H9 (cell line): ENCODE measurements at regions not wholly inside any gene's neighbourhood (a gene's known extent, or its start where the extent isn't known, plus 50 kb on each side); places are given as distances from the start of the nearest gene placed in this dataset.

Experiments used
- DNase-seq: peaks from one replicate; pipeline ENCODE4 v3.0.0-alpha.2; 2017
- H2AFZ ChIP-seq: one replicate; pipeline ENCODE4 v1.6.1; 2013; ENCODE audit warnings: mild to moderate bottlenecking, low read length, control low read depth, moderate library complexity
- H2AK5ac ChIP-seq: 2 replicates; pipeline ENCODE4 v1.6.1; 2013; ENCODE audit warnings: low read length, control low read depth, mixed read lengths; ENCODE audit not compliant: insufficient read length
- H2BK120ac ChIP-seq: one replicate; pipeline ENCODE4 v1.6.1; 2013; ENCODE audit warnings: low read depth, mild to moderate bottlenecking, low read length, control low read depth, inconsistent platforms; ENCODE audit not compliant: poor library complexity, severe bottlenecking
- H2BK12ac ChIP-seq: 2 replicates; pipeline ENCODE4 v1.6.1; 2013; ENCODE audit warnings: low read length, control low read depth, mixed read lengths, low read depth; ENCODE audit not compliant: insufficient read length
- H2BK15ac ChIP-seq: 2 replicates; pipeline ENCODE4 v1.6.1; 2013; ENCODE audit warnings: low read depth, low read length, control low read depth
- H2BK20ac ChIP-seq: one replicate; pipeline ENCODE4 v1.6.1; 2013; ENCODE audit warnings: low read depth, mild to moderate bottlenecking, low read length, control low read depth, inconsistent platforms; ENCODE audit not compliant: poor library complexity, severe bottlenecking
- H2BK5ac ChIP-seq: 2 replicates; pipeline ENCODE4 v1.6.1; 2013; ENCODE audit warnings: low read length, control low read depth, mixed read lengths; ENCODE audit not compliant: insufficient read length
- H3K14ac ChIP-seq: 2 replicates; pipeline ENCODE4 v1.6.1; 2013; ENCODE audit warnings: low read length, control low read depth; ENCODE audit not compliant: insufficient read depth
- H3K18ac ChIP-seq: 2 replicates; pipeline ENCODE4 v1.6.1; 2013; ENCODE audit warnings: low read depth, mild to moderate bottlenecking, mixed read lengths, low read length, control low read depth; ENCODE audit not compliant: insufficient read length
- H3K23ac ChIP-seq: 2 replicates; pipeline ENCODE4 v1.6.1; 2013; ENCODE audit warnings: low read length, control low read depth, mixed read lengths, low read depth; ENCODE audit not compliant: insufficient read length
- H3K23me2 ChIP-seq: 2 replicates; pipeline ENCODE4 v1.6.1; 2013; ENCODE audit warnings: low read depth, mild to moderate bottlenecking, mixed read lengths, low read length, control low read depth; ENCODE audit not compliant: insufficient read length, poor library complexity, severe bottlenecking
- H3K27ac ChIP-seq: 2 replicates; pipeline ENCODE4 v1.5.1; 2013; ENCODE audit warnings: low read length, control low read depth, mixed read lengths, low read depth; ENCODE audit not compliant: insufficient read length
- H3K27me3 ChIP-seq: 2 replicates; pipeline ENCODE4 v1.6.1; 2013; ENCODE audit warnings: low read length, control low read depth, inconsistent platforms; ENCODE audit not compliant: insufficient read depth
- H3K4ac ChIP-seq: 2 replicates; pipeline ENCODE4 v1.6.1; 2013; ENCODE audit warnings: low read depth, mild to moderate bottlenecking, control low read depth, inconsistent platforms, low read length, moderate library complexity
- H3K4me1 ChIP-seq: 2 replicates; pipeline ENCODE4 v1.6.1; 2013; ENCODE audit warnings: low read length, control low read depth, inconsistent platforms; ENCODE audit not compliant: insufficient read depth
- H3K4me2 ChIP-seq: 2 replicates; pipeline ENCODE4 v1.6.1; 2013; ENCODE audit warnings: low read length, control low read depth, mixed read lengths; ENCODE audit not compliant: insufficient read length, insufficient read depth
- H3K56ac ChIP-seq: 2 replicates; pipeline ENCODE4 v1.6.1; 2013; ENCODE audit warnings: low read depth, mild to moderate bottlenecking, mixed read lengths, low read length, control low read depth; ENCODE audit not compliant: insufficient read length
- H3K79me1 ChIP-seq: 2 replicates; pipeline ENCODE4 v1.6.1; 2013; ENCODE audit warnings: low read depth, mild to moderate bottlenecking, moderate library complexity, low read length, control low read depth, inconsistent platforms; ENCODE audit not compliant: insufficient read depth, poor library complexity, severe bottlenecking
- H3K79me2 ChIP-seq: 2 replicates; pipeline ENCODE4 v1.6.1; 2013; ENCODE audit warnings: low read length, control low read depth, inconsistent platforms; ENCODE audit not compliant: insufficient read depth
- H3K9ac ChIP-seq: 2 replicates; pipeline ENCODE4 v1.6.1; 2013; ENCODE audit warnings: low read length, control low read depth, mixed read lengths; ENCODE audit not compliant: insufficient read length; ENCODE audit errors: extremely low read depth
- H3K9me3 ChIP-seq: one replicate; pipeline ENCODE4 v1.6.1; 2013; ENCODE audit warnings: low read depth, low read length, inconsistent platforms; ENCODE audit not compliant: control insufficient read depth
- H3T11ph ChIP-seq: one replicate; pipeline ENCODE4 v1.6.1; 2013; ENCODE audit warnings: mild to moderate bottlenecking, low read length, control low read depth, inconsistent platforms
- H4K20me1 ChIP-seq: one replicate; pipeline ENCODE4 v1.6.1; 2013; ENCODE audit not compliant: control insufficient read depth, insufficient read length, insufficient read depth
- H4K5ac ChIP-seq: 2 replicates; pipeline ENCODE4 v1.6.1; 2013; ENCODE audit warnings: low read depth, mild to moderate bottlenecking, mixed read lengths, low read length, control low read depth; ENCODE audit not compliant: insufficient read length
- H4K8ac ChIP-seq: replicated peaks from 2 replicates; pipeline ENCODE4 v1.6.1; 2013; ENCODE audit warnings: low read length, control low read depth, mixed read lengths, low read depth; ENCODE audit not compliant: insufficient read length
- H4K91ac ChIP-seq: 2 replicates; pipeline ENCODE4 v1.6.1; 2013; ENCODE audit warnings: low read depth, mild to moderate bottlenecking, moderate library complexity, mixed read lengths, low read length, control low read depth; ENCODE audit not compliant: insufficient read length
- H3K27ac Mint-ChIP-seq, 3 experiments: 2 replicates in 2 of 3; 3 replicates in 1 of 3; pipeline ENCODE4 v1.8.0; 2020 to 2021; ENCODE audit warnings: mixed read lengths in 3 of 3, mild to moderate bottlenecking in 1 of 3, moderate library complexity in 1 of 3
- H3K27me3 Mint-ChIP-seq: 2 replicates; pipeline ENCODE4 v1.8.0; 2021; ENCODE audit warnings: low read depth, mild to moderate bottlenecking, moderate library complexity, mixed read lengths
- H3K36me3 Mint-ChIP-seq, 3 experiments: 2 replicates in 2 of 3; 3 replicates in 1 of 3; pipeline ENCODE4 v1.8.0; 2020 to 2021; ENCODE audit warnings: low read depth in 3 of 3, mixed read lengths in 3 of 3; ENCODE audit not compliant: insufficient read depth in 1 of 3
- H3K4me1 Mint-ChIP-seq, 2 experiments: 2 replicates each; pipeline ENCODE4 v1.8.0; 2020; ENCODE audit warnings: mixed read lengths in 2 of 2
- H3K4me3 Mint-ChIP-seq, 2 experiments: 2 replicates in 1 of 2; 3 replicates in 1 of 2; pipeline ENCODE4 v1.8.0; 2020 to 2021; ENCODE audit warnings: mild to moderate bottlenecking in 2 of 2, mixed read lengths in 2 of 2, moderate library complexity in 1 of 2
- H3K9me3 Mint-ChIP-seq, 2 experiments: 2 replicates in 1 of 2; 3 replicates in 1 of 2; pipeline ENCODE4 v1.8.0; 2020; ENCODE audit warnings: mild to moderate bottlenecking in 2 of 2, mixed read lengths in 2 of 2, moderate library complexity in 1 of 2
- CTCF ChIP-seq: fragments of 200-600 bp; sonication (generic); conservative IDR thresholded peaks from 3 replicates; pipeline ENCODE4 v1.8.0; 2021; ENCODE audit warnings: antibody characterized with exemption, mild to moderate bottlenecking
- WGBS: extraction: QIAGEN DNeasy Blood & Tissue Kit; methylation state at CpG from one replicate; pipeline ENCODE4 v1.1.7; 2013; ENCODE audit warnings: missing lambda C conversion rate, low lambda C conversion rate, mixed read lengths; ENCODE audit not compliant: insufficient read length; ENCODE audit errors: extremely low coverage; 5-methylcytosine and 5-hydroxymethylcytosine counted together

GRCh38 chr1:229812148-229812547 is 186.1 kb downstream of the URB2 start:
- DNase-seq, result no peak
- Histone ChIP-seq H3K4ac (no peak overlapping the region), H3K14ac (no peak overlapping the region), H3K79me2 (no peaks in the 10 kb centered on the region), H4K5ac (no peak overlapping the region), H3K23me2 (no peaks in the 10 kb centered on the region), H2BK12ac (no peak overlapping the region), H3K4me1 (no peaks in the 10 kb centered on the region), H3K4me2 (no peak overlapping the region), H4K20me1 (no peaks in the 10 kb centered on the region), H2AFZ (no peak overlapping the region), H4K8ac (no peak overlapping the region), H2BK15ac (no peak overlapping the region), H2AK5ac (no peak overlapping the region), H3K9ac (no peak overlapping the region), H2BK120ac (no peak overlapping the region), H2BK5ac (no peak overlapping the region), H3K18ac (no peak overlapping the region), H3K27ac (no peak overlapping the region), H3T11ph (no peak overlapping the region), H4K91ac (no peak overlapping the region), H3K23ac (no peak overlapping the region), H3K27me3 (no peaks in the 10 kb centered on the region), H3K56ac (no peak overlapping the region), H3K79me1 (no peaks in the 10 kb centered on the region), H3K9me3 (no peaks in the 10 kb centered on the region), H2BK20ac (no peak overlapping the region)
- Mint-ChIP-seq H3K4me1 (peaks cover 14 to 20% of the 10 kb centered on the region in 2 experiments), H3K36me3 (peaks cover 0 to 17% (median 8%) of the 10 kb centered on the region in 3 experiments; a peak in 6 of 7 replicates), H3K4me3 (no peak overlapping the region), H3K9me3 (peaks cover 17 to 26% of the 10 kb centered on the region in 2 experiments), H3K27ac (no peak overlapping the region), H3K27me3 (peaks cover 8% of the 10 kb centered on the region)
- no peak for TF ChIP-seq CTCF
- no CpG with 5 or more reads among the region's 1 CpG for WGBS
